GM18907 (cell line): ENCODE measurements at regions not wholly inside any gene's neighbourhood (a gene's known extent, or its start where the extent isn't known, plus 50 kb on each side); places are given as distances from the start of the nearest gene placed in this dataset.

Experiments used
- ATAC-seq: cut with Tn5 transposase; IDR thresholded peaks from one replicate; pipeline ENCODE4 v1.9.1; 2021; ENCODE audit warnings: mild to moderate bottlenecking, moderate library complexity; ENCODE audit not compliant: unreplicated experiment

GRCh38 chr5:166358127-166358830, 1933.2 kb upstream of the WWC1 start:
- no peak for ATAC-seq

GRCh38 chr5:166363087-166363760, 1928.2 kb upstream of the WWC1 start:
- no peak for ATAC-seq

DNA sequence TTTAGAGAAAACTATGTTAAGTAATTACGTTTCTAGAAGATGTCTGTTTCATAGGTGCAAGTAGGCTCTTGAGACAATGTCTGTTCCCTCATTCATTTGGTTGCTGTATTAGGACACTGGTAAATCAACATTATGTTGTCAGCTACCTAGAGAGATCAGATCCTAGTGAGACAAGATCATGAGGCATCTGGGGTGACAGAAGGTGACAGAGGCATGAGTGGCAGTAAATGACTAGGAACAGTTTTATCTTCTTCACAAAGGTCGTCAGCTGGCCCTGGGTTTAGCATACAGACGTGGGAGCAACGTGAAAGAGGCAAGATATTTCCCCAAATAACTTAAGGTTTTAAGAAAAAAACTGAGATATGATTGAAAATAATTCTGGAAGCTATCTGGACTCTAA, 1926.3 kb upstream of the WWC1 start:
- ATAC-seq: no peak

GRCh38 chr5:166367391-166367790, 1924.1 kb upstream of the WWC1 start:
- no peak for ATAC-seq

DNA sequence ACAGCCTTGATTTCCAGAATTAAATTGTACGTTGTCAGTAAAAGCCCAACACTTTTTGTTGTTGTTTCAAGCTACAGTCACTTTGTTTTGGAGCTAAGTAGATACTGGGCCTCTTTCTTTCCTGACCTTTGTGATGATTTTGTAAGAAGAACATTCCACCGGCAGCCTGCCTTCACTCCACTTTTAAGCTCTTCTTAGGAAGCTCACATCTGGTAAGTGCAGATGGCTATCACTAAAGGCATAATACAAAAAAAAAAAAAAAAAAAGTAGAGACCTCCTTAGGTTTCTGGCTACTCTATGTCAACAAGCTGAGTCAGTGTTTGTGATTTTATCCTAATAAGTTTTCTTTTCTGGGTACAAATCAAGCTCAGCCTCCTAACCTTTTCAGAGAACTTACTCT, 1922.1 kb upstream of the WWC1 start:
- ATAC-seq: no peak

- ATAC-seq: no peak
Measured at GRCh38 chr5:166369807-166370206, 1921.6 kb upstream of the WWC1 start.

GRCh38 chr5:166370928-166371690, 1920.3 kb upstream of the WWC1 start:
- no peak for ATAC-seq

GRCh38 chr5:166373817-166374216, 1917.6 kb upstream of the WWC1 start:
- ATAC-seq: no peak

DNA sequence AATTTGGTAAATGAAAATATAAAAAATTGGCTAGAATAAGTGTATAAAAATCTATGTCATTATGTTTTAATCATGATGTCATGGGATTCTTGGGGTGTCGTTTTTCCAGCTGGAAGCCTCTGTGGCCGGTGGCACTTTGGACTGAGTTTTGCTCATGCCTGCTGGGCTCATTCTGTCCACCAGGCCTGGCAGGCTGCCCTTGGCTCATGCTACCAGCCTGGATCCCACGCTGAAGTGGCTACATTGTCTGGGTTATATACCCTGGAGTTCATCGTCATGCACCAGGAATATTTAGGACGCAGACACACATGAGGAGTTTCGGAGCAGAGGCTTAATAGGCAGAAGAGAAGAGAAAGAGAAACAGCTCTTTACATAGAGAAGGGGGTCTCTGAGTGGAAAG, 1913.7 kb upstream of the WWC1 start:
- ATAC-seq: no peak

DNA sequence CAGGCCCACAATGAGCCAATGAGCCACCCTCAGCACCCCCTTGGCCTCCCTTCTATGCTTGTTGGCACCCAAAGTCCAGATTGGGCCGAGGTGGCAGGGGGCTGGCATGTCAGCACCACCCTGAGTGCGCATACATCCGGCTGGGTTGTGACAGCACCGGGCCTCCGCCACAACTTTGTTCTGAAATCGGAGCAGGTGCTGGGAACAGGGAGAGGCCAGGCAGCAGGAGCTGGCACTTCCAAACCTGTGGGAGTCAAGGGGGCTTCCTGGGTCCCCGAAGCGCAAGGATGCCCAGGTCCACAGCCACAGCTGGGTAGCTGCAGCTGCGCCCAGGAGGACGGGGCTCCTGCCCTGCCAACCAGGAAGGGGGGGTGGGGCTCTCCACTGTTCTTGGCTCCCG, 1911.9 kb upstream of the WWC1 start:
- no peak for ATAC-seq

GRCh38 chr5:166382031-166382430, 1909.4 kb upstream of the WWC1 start:
- ATAC-seq: no peak

DNA sequence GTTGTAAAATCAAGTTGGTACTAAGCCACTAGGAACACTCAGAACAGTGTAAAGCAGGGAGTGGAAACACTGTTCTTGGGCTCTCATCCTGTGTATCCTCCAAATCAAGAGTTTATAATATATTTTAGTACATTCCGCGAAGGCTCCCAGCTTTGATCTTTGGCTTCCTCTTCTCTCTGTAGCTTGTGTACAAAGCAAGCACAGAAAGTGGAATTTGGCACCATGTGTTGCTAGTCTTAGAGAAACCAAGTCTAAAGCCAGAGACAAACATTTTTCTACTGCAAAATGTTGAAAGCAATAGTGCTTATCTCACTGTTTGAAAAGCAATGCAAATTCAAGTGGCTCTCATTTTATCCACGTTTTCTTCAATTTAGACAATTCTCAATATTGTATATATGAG, 1893.3 kb upstream of the WWC1 start:
- ATAC-seq: no peak

GRCh38 chr5:166399781-166400180, 1891.7 kb upstream of the WWC1 start:
- ATAC-seq: no peak

- no peak for ATAC-seq
Measured at GRCh38 chr5:166401391-166401790, 1890.1 kb upstream of the WWC1 start.

DNA sequence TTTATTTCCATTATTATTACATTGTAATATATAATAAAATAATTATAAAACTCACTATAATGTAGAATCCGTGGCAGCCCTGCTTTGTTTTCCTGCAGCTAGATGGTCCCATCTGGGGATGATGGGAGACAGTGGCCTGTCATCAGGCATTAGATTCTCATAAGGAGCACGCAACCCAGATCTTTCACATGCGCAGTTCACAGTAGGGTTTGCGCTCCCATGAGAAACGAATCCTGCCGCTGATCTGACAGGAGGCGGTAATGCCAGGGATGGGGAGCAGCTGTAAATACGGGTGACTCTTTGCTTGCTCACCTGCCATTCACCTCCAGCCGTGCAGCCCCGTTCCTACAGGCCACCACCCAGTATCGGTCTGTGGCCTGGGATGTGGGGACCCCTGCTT, 1879.3 kb upstream of the WWC1 start:
- no peak for ATAC-seq

DNA sequence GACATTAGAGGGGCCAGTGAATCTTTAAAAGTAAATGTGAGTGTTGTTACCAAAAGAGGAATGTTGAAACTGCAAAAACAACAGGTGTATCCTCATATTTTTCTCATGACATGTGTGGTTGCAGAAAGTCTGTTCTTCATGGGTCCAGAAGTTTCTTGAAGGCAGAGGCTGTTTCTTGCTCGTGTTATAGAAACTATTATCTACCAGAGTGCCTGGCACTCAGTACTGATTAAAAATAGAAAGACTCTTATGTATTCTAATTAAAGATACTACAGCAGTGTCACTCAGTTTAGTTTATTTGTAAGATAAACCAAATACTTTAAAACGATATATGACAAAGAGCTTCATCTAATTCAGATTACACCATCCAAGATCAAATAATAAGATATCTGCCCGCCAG, 1864.2 kb upstream of the WWC1 start:
- ATAC-seq: no peak

- ATAC-seq: no peak
Measured at GRCh38 chr5:166428264-166428803, 1863.1 kb upstream of the WWC1 start.

DNA sequence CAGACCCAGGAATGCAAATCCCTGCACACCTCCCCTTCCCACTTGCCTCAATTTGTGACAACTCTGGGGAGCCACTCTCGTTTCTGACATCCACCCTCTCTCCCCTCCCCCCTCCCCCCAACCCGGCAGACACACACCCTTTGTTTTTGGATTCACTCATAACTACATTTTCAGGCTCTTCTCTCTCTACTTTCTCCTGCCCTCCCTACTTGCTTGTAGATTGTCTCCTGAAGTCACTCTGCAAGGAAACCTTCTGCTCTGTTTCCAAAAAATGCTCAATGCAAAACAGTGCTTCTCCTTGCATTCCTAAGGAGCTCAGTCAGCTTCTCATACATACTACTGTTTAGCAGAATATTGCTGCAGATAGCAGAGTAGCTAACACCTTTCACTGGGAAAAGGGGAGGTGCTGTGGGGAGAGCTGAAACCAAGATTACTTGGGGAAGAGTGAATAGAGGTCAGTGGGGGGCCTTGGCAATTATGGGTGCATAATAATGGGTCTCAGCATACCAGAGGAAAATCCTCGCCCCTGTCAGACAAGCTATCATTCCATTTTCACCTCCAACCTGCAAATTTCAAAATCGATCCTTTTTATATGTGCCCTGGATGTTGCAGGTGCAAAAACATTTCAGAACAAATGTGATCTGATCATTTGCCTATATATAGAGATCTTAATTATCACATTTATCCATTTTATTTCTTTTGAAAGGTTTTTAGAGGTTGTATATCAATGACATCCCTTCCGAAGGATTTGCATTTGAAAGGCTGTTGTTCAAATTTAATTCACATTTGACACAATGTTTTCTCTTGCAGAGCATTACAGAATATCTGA, 1860.7 kb upstream of the WWC1 start:
- ATAC-seq: no peak

- no peak for ATAC-seq
Measured at GRCh38 chr5:166431456-166431855, 1860.0 kb upstream of the WWC1 start.

DNA sequence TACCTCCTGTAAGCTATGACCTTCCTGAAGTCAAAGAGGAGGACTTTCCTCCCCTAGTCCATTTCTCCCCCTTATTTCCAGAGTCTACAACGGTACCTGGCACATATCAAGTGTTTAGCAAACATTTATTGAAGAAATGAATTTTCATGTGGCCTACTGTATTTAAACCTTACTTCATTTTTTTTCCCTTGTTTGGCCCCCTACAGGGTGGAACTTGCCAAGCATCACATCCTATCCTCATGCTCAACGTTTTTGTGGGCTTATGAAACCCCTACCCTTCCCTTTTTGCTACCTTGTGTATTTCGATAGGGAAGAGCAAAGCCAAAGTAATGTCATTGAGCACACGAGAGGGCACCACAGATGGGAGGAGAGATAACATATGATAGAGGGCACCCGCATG, 1857.8 kb upstream of the WWC1 start:
- ATAC-seq: no peak

DNA sequence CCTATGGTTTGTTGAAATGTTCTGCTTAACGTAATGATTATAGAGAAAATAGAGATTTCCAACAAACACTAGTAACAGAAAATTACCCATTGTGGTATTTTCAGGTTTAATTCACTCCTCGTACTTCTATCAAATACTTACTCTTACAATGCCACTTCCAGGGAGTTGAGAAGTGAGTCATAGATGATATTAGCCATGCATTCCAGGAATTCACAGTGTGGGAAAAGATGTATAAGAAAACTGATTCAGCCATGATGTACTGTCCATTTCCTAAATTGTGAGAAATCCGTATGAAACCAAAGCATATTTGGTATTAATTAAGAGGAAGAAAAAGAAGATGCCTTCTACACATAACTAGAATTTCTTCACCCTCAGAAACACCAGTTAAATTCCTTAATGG, 1854.6 kb upstream of the WWC1 start:
- no peak for ATAC-seq
